ENCODE measurements at regions not wholly inside any gene's neighbourhood (a gene's known extent, or its start where the extent isn't known, plus 50 kb on each side); places are given as distances from the start of the nearest gene placed in this dataset.

GRCh38 chr9:103981912-103982311, 112.2 kb upstream of the SMC2 start:
- TF ChIP-seq CTCF (IDR thresholded peaks at IDR 0.05), result no peak
- no peak for TF ChIP-seq POLR2A (IDR thresholded peaks at IDR 0.05)
- no peak for TF ChIP-seq EP300 (IDR thresholded peaks at IDR 0.05)

Data from stomach (tissue), 4 donors.